ENCODE measurements at regions not wholly inside any gene's neighbourhood (a gene's known extent, or its start where the extent isn't known, plus 50 kb on each side); places are given as distances from the start of the nearest gene placed in this dataset.

DNA sequence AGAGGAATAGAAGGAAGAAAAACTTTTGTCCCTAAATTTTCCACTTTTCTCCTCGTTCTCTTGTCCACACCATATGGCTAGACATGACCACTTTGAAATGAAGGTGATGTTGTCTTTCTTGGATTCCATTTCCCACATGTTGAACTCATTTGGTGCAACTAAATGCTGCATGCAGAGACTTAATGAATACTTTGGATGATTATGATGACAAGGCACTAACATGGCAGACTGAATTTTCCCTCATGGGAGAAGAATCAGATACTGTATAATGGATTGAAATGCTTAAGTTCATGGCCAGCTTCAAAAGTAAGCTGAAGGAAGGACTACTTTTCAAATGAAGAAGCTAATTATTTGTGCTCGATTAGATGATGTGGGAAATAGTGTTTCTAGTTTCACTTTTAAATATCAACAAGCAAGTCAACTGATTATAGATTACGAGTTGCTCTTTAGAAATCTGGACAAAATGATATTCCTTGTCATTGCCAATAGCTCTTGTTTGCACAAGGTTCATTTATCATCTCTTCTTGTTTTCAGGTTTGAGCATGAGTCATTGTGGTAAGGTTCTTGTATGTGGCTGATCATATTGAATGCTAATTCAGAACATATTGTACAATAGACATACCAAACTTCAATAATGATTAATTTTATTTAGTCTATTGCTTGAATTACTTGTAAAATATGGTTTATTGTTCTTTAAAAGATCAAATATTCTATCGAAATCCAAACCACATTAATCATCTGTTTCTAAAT lies 501.3 kb upstream of the FTMT start:
- no peak overlapping the region for H4K5ac ChIP-seq (ENCODE audit: low read depth, low read length)
- no peak overlapping the region for H2AK5ac ChIP-seq (ENCODE audit: low read depth, low read length)
- H3K56ac ChIP-seq (ENCODE audit: extremely low read depth, insufficient read depth, low read length), result no peak overlapping the region
- in situ Hi-C loops (cut with MboI; ENCODE audit: low sequenced_read_pairs) (no loop called here), dilution Hi-C loops (cut with HindIII; ENCODE audit: low sequenced_read_pairs, unreplicated experiment) (no loop called here), intact Hi-C loops (cut with micrococcal nuclease) (no loop called here)
- H3K18ac ChIP-seq (ENCODE audit: low read depth, low read length), result no peak overlapping the region
- no peak overlapping the region for H2AFZ ChIP-seq (replicated peaks; ENCODE audit: low read length, poor library complexity)
- no peak overlapping the region for H3K27ac ChIP-seq (ENCODE audit: insufficient read depth, low read length)
- H3K14ac ChIP-seq (replicated peaks; ENCODE audit: low read depth, low read length), result no peak overlapping the region
- CTCF ChIA-PET, result no interaction called here
- TF ChIP-seq MAFK (IDR thresholded peaks at IDR 0.05; ENCODE audit: low read depth, low read length) (0 out of 2 replicates have a peak, but pooled peaks have one; percentile 7), RCOR1 (IDR thresholded peaks at IDR 0.05; ENCODE audit: insufficient replicate concordance, low read length) (no peak)
- no peak for ATAC-seq (ENCODE audit: low read depth)
- H3K9ac ChIP-seq (ENCODE audit: low read depth, low read length), result no peak overlapping the region
- BruUV-seq (replicated peaks), result no TSS peak
- DNase-seq, result no peak
- H3K79me1 ChIP-seq (ENCODE audit: low read depth in 1 of 2, low read length in 2 of 2), result no peaks in the 10 kb centered on the region
- POLR2A ChIA-PET (ENCODE audit: unreplicated experiment), result no interaction called here
- no peak overlapping the region for H4K91ac ChIP-seq (ENCODE audit: insufficient read depth, low read depth, low read length)
- no peak overlapping the region for H2BK5ac ChIP-seq (ENCODE audit: low read depth, low read length, poor library complexity, severe bottlenecking)
- H3K4me3 ChIP-seq (ENCODE audit: insufficient read depth, low read depth, low read length), result no peak overlapping the region
- WGBS, 2 experiments (ENCODE audit: extremely low coverage in 2 of 2, insufficient read length in 1 of 2), result no CpG with 5 or more reads among the region's 4 CpGs
- H3K36me3 ChIP-seq (ENCODE audit: control insufficient read depth, insufficient read depth, low read length), result no peaks in the 10 kb centered on the region
- no peak overlapping the region for H4K8ac ChIP-seq (ENCODE audit: low read depth in 2 of 2, low read length in 2 of 2)
- no peak overlapping the region for H3K4ac ChIP-seq (ENCODE audit: low read depth, low read length)
- H3K4me1 ChIP-seq (ENCODE audit: control insufficient read depth, insufficient read depth, low read length), result no peaks in the 10 kb centered on the region
- no peaks in the 10 kb centered on the region for H4K20me1 ChIP-seq (ENCODE audit: insufficient read depth, low read length)
- H3K4me2 ChIP-seq (ENCODE audit: low read depth, low read length), result no peak overlapping the region
- no peaks in the 10 kb centered on the region for H3K27me3 ChIP-seq (ENCODE audit: control insufficient read depth, insufficient read depth, low read length)
- no peak overlapping the region for H2BK15ac ChIP-seq (ENCODE audit: low read depth, low read length)
- no peaks in the 10 kb centered on the region for H3K9me3 ChIP-seq (ENCODE audit: control insufficient read depth, insufficient read depth, low read length)
- no peak overlapping the region for H3K23ac ChIP-seq (ENCODE audit: low read depth, low read length)
- no peak overlapping the region for H2BK120ac ChIP-seq (ENCODE audit: low read depth, low read length)
- no peak overlapping the region for H2BK20ac ChIP-seq (ENCODE audit: low read depth, low read length)
- H3K9me1 ChIP-seq (ENCODE audit: insufficient read depth, low read length), result no peaks in the 10 kb centered on the region
- no peak overlapping the region for H2AK9ac ChIP-seq (replicated peaks; ENCODE audit: low read depth, low read length, poor library complexity)

Data from IMR-90 (cell line).